ENCODE measurements at regions not wholly inside any gene's neighbourhood (a gene's known extent, or its start where the extent isn't known, plus 50 kb on each side); places are given as distances from the start of the nearest gene placed in this dataset.

DNA sequence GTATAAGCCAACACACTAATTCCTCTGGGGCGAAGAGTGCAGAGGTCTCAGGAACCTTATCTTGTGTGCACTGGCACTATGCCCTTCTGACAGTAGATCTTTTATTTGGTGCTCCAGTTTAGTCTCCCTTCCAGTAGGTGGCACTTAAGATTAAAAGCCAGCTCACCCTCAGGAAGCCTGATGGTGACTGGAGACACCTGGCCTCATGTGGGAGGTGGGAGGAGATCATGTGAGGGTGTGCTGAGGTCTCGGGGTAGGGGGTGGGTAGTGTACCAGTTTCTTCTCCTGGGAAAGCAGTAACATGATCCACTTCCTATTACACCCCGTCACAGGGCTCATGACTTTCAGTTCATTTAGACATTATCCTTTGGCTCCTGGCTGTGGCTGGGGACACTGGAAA, 654.9 kb downstream of the ADCYAP1 start:
- no peak for TF ChIP-seq CTCF (conservative IDR thresholded peaks at IDR 0.05; ENCODE audit: low read depth, low read length)
- H3K4me3 ChIP-seq (ENCODE audit: low read length) = no peak overlapping the region
- peak; percentile 32 for DNase-seq (ENCODE audit: low read depth)

GRCh38 chr18:1564793-1565192, 660.1 kb downstream of the ADCYAP1 start:
- TF ChIP-seq CTCF (conservative IDR thresholded peaks at IDR 0.05; ENCODE audit: low read depth, low read length) = no peak
- no peak for DNase-seq (ENCODE audit: low read depth)
- no peak overlapping the region for H3K4me3 ChIP-seq (ENCODE audit: low read length)

GRCh38 chr18:1571206-1571605, 666.5 kb downstream of the ADCYAP1 start:
- TF ChIP-seq CTCF (conservative IDR thresholded peaks at IDR 0.05; ENCODE audit: low read depth, low read length) = no peak
- DNase-seq (ENCODE audit: low read depth) = no peak
- H3K4me3 ChIP-seq (ENCODE audit: low read length) = no peak overlapping the region

GRCh38 chr18:1573732-1574131, 669.1 kb downstream of the ADCYAP1 start:
- no peak for TF ChIP-seq CTCF (conservative IDR thresholded peaks at IDR 0.05; ENCODE audit: low read depth, low read length)
- DNase-seq (ENCODE audit: low read depth) = no peak
- H3K4me3 ChIP-seq (ENCODE audit: low read length) = no peak overlapping the region

DNA sequence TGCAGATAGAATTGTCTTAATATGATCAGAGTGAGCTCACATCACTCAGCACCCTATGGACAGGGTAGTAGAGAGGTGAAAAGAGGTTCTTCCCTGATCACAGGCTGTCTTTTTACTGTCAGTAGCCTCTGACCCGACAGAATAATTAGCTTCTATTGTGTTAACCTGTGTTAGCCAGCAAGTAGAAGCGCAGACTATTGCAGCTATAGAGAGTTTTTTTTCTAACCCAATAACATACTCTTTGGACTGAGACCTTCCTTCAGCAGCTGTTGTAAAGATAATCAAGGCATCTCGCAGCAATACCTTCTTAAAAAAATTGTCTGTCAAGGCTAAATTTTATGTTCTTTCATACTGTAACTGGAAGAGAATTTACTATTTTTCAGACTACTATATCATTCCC, 670.4 kb downstream of the ADCYAP1 start:
- TF ChIP-seq CTCF (conservative IDR thresholded peaks at IDR 0.05; ENCODE audit: low read depth, low read length) = no peak
- DNase-seq (ENCODE audit: low read depth) = no peak
- no peak overlapping the region for H3K4me3 ChIP-seq (ENCODE audit: low read length)

- no peak for DNase-seq (ENCODE audit: low read depth)
- no peak overlapping the region for H3K4me3 ChIP-seq (ENCODE audit: low read length)
- TF ChIP-seq CTCF (conservative IDR thresholded peaks at IDR 0.05; ENCODE audit: low read depth, low read length) = no peak
Measured at GRCh38 chr18:1578505-1578904, 673.8 kb downstream of the ADCYAP1 start.

GRCh38 chr18:1581581-1581980, 676.9 kb downstream of the ADCYAP1 start:
- no peak for DNase-seq (ENCODE audit: low read depth)
- H3K4me3 ChIP-seq (ENCODE audit: low read length) = no peak overlapping the region
- TF ChIP-seq CTCF (conservative IDR thresholded peaks at IDR 0.05; ENCODE audit: low read depth, low read length) = no peak

Data from retinal pigment epithelial cell (primary cell).